OCI-LY1 (cell line): ENCODE measurements at regions not wholly inside any gene's neighbourhood (a gene's known extent, or its start where the extent isn't known, plus 50 kb on each side); places are given as distances from the start of the nearest gene placed in this dataset.

Source experiments
- EZH2 ChIP-seq: fragments of 200-600 bp; sonication (generic), shearing (Covaris generic); IDR thresholded peaks from 2 replicates; pipeline ENCODE4 v1.8.0; 2017; ENCODE audit warnings: borderline replicate concordance, mixed run types, mild to moderate bottlenecking, antibody characterized with exemption, low read length, moderate library complexity, mixed read lengths
- TF ChIP-seq, protein P1 (sequence below): fragments of 200-600 bp; sonication (generic), shearing (Covaris generic); IDR thresholded peaks from 2 replicates; pipeline ENCODE4 v1.5.1; 2017; ENCODE audit warnings: mild to moderate bottlenecking, antibody characterized with exemption, low read length, moderate library complexity, mixed read lengths

- TF ChIP-seq, protein P1, sequence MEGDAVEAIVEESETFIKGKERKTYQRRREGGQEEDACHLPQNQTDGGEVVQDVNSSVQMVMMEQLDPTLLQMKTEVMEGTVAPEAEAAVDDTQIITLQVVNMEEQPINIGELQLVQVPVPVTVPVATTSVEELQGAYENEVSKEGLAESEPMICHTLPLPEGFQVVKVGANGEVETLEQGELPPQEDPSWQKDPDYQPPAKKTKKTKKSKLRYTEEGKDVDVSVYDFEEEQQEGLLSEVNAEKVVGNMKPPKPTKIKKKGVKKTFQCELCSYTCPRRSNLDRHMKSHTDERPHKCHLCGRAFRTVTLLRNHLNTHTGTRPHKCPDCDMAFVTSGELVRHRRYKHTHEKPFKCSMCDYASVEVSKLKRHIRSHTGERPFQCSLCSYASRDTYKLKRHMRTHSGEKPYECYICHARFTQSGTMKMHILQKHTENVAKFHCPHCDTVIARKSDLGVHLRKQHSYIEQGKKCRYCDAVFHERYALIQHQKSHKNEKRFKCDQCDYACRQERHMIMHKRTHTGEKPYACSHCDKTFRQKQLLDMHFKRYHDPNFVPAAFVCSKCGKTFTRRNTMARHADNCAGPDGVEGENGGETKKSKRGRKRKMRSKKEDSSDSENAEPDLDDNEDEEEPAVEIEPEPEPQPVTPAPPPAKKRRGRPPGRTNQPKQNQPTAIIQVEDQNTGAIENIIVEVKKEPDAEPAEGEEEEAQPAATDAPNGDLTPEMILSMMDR, result no peak
- TF ChIP-seq EZH2, result no peak
Measured at GRCh38 chr2:122001441-122001874, 246.0 kb downstream of the TSN start.
